HG02623 (cell line): ENCODE measurements at regions not wholly inside any gene's neighbourhood (a gene's known extent, or its start where the extent isn't known, plus 50 kb on each side); places are given as distances from the start of the nearest gene placed in this dataset.

Experiments
- ATAC-seq: cut with Tn5 transposase; IDR thresholded peaks from one replicate; pipeline ENCODE4 v1.9.1; 2021; ENCODE audit warnings: moderate library complexity; ENCODE audit not compliant: unreplicated experiment

- no peak for ATAC-seq
Observed at GRCh38 chr12:67578976-67579661, 69.4 kb upstream of the DYRK2 start.

DNA sequence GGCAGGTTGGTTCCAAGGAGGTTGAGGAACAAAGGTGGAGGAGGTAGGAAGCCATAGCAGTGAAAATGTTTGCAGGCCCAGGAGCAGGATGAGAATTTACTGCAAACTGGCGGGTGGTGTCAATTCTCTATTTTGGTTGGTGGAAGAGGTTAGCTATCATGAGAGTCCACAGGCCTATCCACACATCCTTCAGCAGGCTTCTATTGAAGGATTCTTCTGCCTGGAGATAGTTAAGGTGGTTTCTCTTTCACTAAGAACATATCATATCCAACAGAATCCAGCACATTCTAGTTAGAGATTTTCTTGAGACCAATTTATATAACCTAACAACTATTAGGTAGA lies 68.9 kb upstream of the DYRK2 start:
- no peak for ATAC-seq

GRCh38 chr12:67582238-67582834 lies 66.2 kb upstream of the DYRK2 start:
- no peak for ATAC-seq

DNA sequence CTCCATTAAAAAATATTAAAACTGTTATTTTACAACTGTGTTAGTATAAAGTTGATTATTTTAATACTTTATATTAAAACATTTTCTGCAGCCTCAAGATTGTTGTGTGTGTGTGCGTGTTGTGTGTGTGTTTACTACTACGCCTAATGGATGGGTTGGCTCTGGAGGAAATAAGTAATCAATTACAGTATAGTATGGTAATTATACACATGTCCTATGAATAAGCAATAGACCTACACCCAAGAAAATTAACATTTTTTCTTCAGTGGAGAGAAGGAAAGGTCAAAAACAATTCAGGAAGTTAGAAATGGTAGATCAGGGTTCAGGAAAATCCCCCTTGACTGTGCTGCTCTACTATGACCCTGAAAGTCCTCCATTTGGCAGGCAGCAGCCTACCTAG lies 65.7 kb upstream of the DYRK2 start:
- ATAC-seq = no peak

- ATAC-seq = no peak
Observed at GRCh38 chr12:67586951-67587350, 61.6 kb upstream of the DYRK2 start.

- no peak for ATAC-seq
Observed at GRCh38 chr12:67589078-67589477, 59.5 kb upstream of the DYRK2 start.

DNA sequence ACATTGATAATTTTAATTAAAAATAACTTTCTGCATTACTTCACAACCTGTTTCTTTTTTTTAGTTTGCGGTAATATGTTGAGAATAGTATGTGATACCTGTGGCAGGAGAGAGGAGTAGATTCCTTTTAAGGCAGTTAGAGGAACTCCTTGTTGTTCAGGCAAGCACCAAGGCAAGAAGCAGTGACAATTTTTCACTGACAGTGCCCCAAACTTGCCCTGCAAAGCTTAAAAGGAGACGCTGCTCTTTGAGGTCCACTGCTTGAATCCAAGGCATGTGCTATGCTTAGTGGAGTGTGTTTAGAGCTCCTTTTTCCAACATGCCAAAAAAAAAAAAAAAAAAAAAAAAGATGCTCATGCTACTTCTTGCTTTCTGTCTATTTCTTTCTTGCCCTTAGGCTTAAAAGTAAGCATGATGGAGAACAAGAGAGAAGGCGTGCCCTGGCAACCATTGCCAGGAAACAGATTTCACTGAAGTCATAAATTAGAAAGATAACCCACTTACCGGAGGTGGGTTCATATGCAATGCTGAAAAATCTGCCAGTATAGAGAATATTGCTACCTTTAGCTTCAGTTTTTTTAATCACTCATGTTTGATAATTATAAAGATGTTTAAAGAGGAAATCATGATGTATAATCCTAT lies 58.3 kb upstream of the DYRK2 start:
- no peak for ATAC-seq

DNA sequence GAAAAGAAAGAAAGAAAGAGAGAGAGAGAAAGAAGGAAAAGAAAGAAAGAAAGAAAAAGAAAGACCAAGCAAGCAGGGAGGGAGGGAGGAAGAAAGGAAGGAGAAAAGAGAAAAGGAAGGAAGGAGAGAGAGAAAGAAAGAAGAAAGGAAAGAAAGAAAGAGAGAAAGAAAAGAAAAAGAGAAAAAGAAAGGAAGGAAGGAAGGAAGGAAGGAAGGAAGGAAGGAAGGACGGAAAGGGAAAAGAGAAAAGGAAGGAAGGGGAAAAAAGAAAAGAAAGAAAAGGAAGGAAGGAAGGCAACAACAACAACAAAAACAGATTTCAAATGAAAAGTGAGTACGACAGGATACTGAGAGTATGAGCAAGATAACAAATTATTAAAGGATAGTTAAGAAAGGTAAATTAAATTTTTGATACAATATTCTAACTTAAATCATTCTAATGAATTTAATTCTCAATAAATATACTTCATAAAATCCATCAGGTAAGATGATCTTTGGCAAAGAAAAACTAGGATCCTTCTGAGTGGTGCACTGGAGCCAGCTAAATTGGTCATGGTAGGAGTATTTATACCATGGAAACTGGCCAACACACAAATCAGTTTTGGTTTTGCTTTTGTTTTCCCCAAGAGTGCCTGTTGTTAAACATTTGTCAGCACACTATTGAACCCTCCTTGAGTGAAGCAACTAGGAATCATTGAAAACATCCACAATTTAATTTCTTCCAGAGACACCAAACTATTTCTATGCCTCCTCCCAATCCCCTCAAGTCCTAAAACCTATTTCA lies 56.1 kb upstream of the DYRK2 start:
- ATAC-seq = peak; percentile 88

- no peak for ATAC-seq
Observed at GRCh38 chr12:67593041-67593440, 55.5 kb upstream of the DYRK2 start.

GRCh38 chr12:67593461-67594330 lies 54.8 kb upstream of the DYRK2 start:
- no peak for ATAC-seq

- no peak for ATAC-seq
Observed at GRCh38 chr12:67594888-67595287, 53.7 kb upstream of the DYRK2 start.

DNA sequence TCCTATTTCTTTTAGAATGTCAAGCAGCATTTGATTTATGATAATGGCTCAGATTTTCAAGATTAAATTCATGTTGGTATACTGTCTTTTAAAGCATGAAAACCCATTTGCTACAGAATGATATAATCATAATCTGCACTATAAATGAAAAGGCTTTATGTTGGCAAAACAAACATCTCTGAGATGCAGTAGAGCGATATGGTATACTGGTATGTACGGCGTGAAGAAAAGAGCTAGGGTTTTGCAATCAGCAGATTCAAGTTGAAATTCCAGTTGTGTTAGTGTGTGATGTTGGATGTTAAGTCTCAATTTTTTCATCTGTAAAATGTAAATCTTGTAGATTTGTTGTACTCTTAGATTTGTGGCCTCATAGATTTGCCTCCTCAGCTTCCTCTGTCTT lies 53.2 kb upstream of the DYRK2 start:
- ATAC-seq = no peak

- no peak for ATAC-seq
Observed at GRCh38 chr12:67598598-67598997, 49.9 kb upstream of the DYRK2 start.
